ENCODE measurements at regions not wholly inside any gene's neighbourhood (a gene's known extent, or its start where the extent isn't known, plus 50 kb on each side); places are given as distances from the start of the nearest gene placed in this dataset.

- no peak for DNase-seq
Observed at GRCh38 chr7:155984609-155985405, 172.5 kb upstream of the SHH start.

DNA sequence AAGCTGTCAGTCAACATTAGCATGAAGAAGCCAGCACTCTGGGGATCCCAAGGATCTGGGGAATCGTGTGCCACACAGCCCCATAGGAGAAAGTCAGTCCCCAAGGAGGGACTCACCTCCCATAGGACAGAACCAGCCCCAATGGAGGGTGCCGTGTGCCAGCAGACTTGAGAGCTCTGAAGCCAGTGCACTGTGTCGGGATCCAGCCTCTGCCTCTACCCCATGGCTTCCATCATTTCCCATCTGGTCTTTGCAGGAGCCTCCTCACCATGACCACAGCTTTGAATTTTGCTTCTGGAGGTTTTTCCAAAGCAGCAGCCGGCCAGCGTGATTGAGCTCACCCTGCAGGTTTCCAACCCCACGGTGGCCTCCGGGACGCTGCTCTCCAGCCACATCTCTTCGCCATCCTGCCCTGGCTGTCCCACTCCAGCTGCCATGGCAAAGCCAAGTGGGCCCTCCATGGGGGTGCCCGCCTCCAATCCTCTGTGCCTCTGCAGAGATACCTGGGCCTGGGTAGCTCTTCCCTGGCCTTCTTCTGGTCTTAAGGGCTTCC lies 171.8 kb upstream of the SHH start:
- no peak for DNase-seq

- no peak for DNase-seq
Observed at GRCh38 chr7:155983176-155983815, 171.0 kb upstream of the SHH start.

DNA sequence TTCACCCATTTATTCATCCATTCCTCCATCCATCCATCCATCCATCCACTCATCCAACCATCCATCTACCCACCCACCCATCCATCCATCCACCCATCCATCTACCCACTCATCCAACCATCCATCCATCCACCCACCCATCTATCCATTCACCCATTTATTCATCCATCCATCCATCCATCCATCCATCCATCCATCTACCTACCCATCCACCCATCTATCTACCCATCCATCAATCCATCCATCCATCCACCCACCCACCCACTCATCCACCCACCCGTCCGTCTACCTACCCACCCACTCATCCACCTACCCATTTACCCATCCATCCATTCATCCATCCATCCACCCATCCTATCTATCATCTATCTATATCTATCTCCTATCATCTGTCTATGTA lies 169.4 kb upstream of the SHH start:
- DNase-seq, result no peak

GRCh38 chr7:155980841-155981240 lies 168.6 kb upstream of the SHH start:
- no peak for DNase-seq

DNA sequence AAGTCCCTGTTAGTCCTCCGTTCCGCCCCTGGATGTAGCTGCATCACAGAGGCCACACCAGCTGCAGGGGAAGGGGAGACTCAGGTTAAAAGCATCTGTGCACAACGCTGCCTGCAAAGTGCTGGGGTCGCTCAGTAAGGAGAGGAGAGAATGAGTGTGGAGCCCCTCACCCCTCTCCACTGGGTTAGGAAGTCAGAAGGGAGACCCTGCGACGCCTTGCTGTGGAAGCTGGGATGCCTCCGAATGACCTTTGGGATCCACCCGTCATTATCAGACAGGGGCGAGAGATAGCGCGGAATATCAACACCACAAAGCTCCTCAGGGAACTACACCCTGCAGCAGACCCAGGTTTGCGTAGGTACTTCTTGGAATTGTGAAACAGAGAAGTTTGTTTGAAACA lies 167.7 kb upstream of the SHH start:
- DNase-seq, result no peak

DNA sequence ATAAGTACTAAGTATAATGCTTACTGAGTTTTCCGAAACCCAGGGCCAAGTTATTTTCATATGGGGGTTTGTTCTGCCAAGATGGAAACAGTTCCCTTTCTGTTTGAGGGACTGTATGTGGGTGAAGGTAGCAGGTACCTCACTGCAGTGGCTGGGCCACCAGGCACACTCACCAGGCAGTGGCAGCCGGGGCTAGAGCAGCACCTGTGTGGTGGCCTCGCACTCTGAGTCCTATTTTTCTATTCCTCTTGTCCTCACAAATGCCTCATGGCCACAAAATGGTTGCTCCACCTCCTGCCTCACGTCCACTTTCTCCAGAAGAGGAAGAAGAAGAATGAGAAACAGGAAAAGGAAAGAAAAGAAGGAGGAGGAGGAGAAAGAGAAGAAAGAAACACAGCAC lies 167.3 kb upstream of the SHH start:
- DNase-seq, result no peak

DNA sequence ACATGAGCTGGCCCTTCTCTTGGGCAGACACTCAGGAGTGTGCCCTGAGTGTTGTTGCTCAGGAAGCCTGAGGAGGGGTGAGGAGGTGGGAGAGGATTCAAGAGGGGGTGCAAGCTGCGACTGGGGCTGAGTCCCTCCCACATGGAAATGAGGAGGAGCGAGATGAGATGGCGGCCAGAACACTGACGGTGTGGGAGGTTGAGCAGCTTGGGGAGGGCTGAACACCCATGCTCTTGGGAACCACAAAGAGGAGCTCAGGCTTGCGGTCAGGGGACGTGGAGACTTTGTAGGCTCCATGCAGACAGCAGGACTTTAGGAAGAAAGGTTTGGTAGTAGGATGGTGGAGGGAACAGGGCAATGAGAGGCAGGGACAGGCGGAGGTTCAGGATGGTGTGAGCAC lies 163.2 kb upstream of the SHH start:
- no peak for DNase-seq

DNA sequence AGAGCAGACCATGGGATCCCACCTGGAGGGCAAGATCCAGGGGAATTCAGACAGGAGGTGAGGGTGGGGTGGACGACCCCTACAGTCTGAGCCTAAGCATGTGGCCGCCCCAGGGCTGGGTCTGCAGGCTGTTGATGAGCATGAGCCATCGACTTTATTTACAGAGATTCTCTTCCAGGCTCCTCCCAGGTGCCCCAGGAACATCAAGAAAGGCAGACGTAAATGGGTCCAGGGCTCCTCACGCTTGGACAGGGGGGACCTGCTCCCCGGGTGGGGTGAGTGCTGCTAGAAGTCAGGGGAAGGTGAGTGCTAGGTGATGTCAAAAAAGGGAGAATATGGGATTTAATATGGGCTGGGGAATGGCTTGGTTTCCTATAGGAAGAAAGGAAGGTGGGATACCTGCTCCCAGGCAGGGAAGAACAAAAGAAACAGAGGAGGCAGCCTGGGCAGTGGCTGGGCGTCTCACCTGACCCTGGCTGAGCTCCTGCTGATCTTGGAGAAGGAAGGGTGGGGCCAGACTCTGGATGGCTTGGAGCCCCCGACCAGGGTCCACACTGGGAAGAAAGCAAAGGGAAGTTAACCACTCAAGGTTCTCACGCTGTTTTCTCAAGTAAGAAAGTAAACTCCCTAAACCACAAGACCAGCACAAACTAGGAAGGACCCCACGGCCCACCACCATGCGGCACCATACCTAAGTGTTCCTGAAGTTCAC lies 162.1 kb upstream of the SHH start:
- no peak for DNase-seq

- DNase-seq, result no peak
Observed at GRCh38 chr7:155973451-155973997, 161.3 kb upstream of the SHH start.

DNA sequence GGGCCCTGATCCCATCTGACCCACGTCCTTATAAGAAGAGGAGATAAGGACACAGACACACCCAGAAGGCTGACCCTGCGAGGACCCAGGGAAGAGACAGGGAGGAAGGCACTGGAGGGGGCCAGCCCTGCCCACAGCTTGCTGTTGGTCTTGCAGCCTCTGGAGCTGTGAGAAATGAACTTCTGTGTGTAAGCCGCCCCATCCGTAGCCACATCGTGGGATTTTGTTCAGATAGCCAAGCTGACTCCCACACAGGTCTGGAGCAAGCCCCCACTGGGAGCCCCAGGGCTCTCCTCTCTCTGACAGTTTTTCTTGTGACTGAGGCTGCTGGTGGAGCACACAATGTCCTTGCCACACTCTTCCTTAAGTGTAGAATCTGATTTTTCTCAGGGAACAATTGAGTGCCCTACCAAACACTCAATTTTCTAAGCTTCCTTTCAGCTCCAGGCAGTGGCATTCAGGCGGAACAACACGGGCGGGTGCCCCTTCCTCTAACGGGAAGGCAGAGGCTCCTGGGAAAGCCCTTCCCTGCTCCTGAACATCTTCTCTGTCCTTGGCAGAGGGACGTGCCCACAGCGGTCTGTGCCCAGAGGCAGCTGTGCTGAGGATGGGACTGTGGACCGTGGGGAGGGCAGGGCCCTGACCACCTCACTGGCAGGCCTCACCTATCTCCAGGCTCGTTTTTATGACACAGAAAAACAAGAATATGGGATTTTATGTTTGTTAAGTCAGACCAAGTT lies 160.6 kb upstream of the SHH start:
- DNase-seq, result no peak

GRCh38 chr7:155972247-155972646 lies 160.0 kb upstream of the SHH start:
- DNase-seq, result no peak

DNA sequence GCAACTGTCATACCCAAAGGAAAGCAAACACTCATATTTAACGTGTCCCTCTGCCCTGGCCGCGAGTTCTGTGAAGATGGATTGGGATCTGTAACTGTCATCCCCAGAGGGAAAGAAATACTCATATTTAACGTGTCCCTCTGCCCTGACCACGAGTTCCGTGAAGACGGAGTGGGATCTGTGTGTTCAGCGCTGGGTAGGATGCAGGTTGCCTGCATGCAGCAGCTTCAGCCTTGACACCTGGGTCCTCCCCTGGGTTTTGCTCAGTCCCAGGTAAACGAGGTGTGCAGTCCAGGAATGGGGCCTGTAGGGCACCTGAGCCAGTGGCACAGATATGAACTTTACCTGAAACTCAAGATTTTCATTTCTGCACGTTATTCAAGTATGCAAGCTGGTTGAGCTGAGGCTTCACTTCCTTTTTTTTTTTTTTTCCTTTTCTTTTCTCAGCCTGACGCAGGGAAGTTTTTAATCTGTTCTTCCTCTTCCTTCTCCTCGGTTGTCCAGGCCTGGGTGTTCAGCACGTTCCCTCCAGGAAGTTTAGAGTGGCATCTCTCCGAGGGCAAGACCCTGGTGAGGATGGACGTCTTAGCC lies 159.0 kb upstream of the SHH start:
- peak; percentile 55 for DNase-seq

DNA sequence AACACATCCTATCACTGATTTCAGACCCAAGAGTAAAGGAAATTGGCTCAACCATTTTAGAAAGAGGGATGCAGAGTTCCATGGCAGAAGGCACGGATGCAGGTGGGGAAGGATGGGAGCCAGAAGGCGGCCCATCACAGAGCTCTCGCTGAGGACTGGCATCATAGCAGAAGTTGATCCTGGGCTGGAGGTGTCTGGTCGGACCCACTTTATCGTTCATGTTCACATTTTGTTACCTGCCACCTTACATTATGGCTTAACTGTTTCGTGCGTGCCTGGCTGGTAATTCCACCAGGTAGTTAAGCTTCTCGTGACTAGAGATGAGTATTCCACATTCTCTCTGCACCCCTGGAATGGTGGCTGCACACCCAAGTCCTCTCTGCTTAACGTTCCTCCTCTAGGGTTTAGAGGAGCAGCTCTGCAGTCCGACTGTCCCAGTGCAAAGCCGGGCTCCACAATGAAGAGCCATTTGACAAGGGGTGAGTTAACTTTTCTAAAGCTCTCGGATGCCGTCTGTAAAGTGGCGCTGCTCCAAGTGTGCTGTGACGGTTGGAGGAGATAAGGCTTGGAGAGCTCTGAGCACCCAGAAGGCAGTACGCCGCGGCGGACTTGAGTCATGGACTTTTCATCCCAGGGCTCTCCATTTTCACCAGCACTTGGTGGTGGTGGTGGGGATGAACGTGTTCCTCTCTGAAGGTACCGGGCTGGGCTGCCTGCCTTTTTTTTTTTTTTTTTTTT lies 157.1 kb upstream of the SHH start:
- no peak for DNase-seq

- DNase-seq, result peak; percentile 32
Observed at GRCh38 chr7:155965010-155965409, 152.7 kb upstream of the SHH start.

DNA sequence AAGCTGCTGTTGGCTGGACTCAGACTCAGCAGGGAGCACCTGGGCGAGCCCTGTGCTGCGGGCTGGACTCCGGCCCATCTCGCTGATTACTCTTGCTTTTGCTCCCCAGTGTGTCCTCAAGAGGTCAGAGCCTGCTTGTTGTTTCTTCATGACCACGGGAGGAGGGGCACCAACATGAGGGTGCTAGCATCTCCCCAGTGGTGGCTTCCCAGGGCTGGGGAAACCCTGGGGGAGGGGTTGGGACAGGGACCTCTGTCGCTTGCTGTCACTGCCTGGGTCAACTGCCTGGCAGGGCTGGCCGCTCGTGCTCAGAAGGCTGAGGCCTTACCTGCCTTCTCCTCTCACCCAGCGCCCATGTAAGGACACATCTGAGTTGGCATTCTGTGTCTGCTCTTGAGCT lies 152.3 kb upstream of the SHH start:
- DNase-seq, result no peak

DNA sequence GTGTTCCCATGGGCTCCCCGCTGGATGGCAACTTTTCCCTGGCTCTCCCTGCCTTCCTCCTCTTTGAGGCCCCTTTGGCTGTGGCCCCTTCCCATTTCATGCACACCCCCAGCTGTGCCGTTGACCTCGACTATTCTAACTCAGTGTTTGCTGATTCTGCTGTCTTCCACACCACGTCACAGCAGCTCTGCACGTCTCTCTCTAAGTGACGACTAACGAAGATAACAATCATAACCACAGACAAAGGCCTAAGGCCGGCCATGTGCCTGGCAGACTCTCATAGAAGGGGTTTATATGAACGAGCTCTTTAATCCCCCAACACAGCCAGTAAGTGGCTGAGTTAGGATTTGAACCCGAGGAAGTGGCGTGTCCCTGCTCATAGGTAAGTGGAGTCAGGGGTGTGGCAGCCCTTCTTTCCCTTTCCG lies 151.5 kb upstream of the SHH start:
- no peak for DNase-seq

DNA sequence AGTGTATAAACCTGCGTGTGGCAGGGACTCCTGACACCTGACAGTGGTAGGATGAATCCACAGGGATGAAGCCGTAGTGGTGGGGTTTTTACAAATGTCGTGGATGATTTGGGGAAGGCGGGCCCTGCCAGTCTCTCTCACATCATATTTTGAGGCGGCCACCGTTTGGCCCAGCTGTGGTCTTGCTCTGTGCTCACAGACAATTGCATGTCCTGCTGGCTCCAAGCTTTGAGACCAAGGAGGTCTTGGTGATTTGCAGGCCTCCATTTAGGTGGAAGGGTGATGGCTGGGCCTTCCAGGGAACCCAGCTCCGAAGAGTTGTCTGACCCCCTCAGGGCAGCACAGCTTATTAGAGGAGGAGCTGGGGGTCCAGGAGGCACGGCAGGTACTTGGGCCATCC lies 151.1 kb upstream of the SHH start:
- DNase-seq, result no peak

DNA sequence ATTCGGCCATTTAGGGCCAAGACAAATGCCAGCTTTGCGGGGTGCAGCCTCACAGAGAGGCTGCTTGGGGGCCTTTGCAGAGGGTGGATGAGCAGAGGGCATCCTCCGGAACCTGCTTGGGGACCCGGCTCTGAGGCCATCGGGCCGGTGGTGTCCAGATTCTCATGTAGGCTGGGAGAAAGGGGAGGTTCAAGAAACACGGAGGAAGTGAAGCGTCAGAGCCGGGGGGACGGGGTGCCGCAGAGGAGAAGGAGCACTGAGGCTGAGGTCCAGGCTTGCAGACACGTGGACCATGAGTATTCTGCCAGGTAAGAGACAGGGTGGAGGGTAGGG lies 150.7 kb upstream of the SHH start:
- no peak for DNase-seq

- DNase-seq, result peak; percentile 82
Observed at GRCh38 chr7:155962191-155962967, 150.1 kb upstream of the SHH start.

Measured in MV-4-11 (cell line).